Esophagus (tissue), 2 donors: ENCODE measurements at regions not wholly inside any gene's neighbourhood (a gene's known extent, or its start where the extent isn't known, plus 50 kb on each side); places are given as distances from the start of the nearest gene placed in this dataset.

Experiments used
- H3K27ac ChIP-seq, 2 donors: one replicate each; pipeline ENCODE4 v1.5.1; 2013; ENCODE audit warnings: low read depth in 2 of 2, mild to moderate bottlenecking in 2 of 2, inconsistent platforms in 1 of 2, low read length in 1 of 2, moderate library complexity in 1 of 2
- H3K27me3 ChIP-seq, 2 donors: one replicate each; pipeline ENCODE4 v1.6.1; 2013; ENCODE audit warnings: low read length in 2 of 2, control low read depth in 1 of 2, mild to moderate bottlenecking in 1 of 2; ENCODE audit not compliant: insufficient read depth in 2 of 2, control insufficient read depth in 1 of 2
- H3K36me3 ChIP-seq, 2 donors: one replicate each; pipeline ENCODE4 v1.6.1; 2013; ENCODE audit warnings: low read length in 1 of 2; ENCODE audit not compliant: control insufficient read depth in 2 of 2, insufficient read depth in 2 of 2
- H3K4me1 ChIP-seq, 2 donors: one replicate each; pipeline ENCODE4 v1.6.1; 2013; ENCODE audit warnings: low read length in 1 of 2; ENCODE audit not compliant: control insufficient read depth in 2 of 2, insufficient read depth in 2 of 2
- H3K4me3 ChIP-seq, 2 donors: one replicate each; pipeline ENCODE4 v1.5.1; 2013; ENCODE audit warnings: low read length in 2 of 2, mild to moderate bottlenecking in 2 of 2, low read depth in 1 of 2, moderate library complexity in 1 of 2
- H3K9me3 ChIP-seq, 2 donors: one replicate each; pipeline ENCODE4 v1.6.1; 2013; ENCODE audit warnings: mild to moderate bottlenecking in 2 of 2, low read depth in 1 of 2, low read length in 1 of 2, moderate library complexity in 1 of 2; ENCODE audit not compliant: control insufficient read depth in 2 of 2, insufficient read depth in 1 of 2
- WGBS, 2 donors: extraction: QIAGEN DNeasy Blood & Tissue Kit; methylation state at CpG; one replicate each; pipeline ENCODE4 v1.1.7; 2013; 5-methylcytosine and 5-hydroxymethylcytosine counted together
- donor health status: healthy with polysubstance abuse.
- donor health status: Bipolar disorder and iron deficiency.

- WGBS, 2 donors = 17 to 52% methylated on average over 1 of the region's 1 CpG
- H3K36me3 ChIP-seq = no peaks in the 10 kb centered on the region
- H3K9me3 ChIP-seq = no peaks in the 10 kb centered on the region
- no peak overlapping the region for H3K27ac ChIP-seq
- no peak overlapping the region for H3K4me3 ChIP-seq
- H3K27me3 ChIP-seq = no peaks in the 10 kb centered on the region
- H3K4me1 ChIP-seq = no peaks in the 10 kb centered on the region
Measured at GRCh38 chr15:85954586-85954985, 125.1 kb upstream of the AGBL1 start.

GRCh38 chr15:85955501-85956391, 123.9 kb upstream of the AGBL1 start:
- WGBS, 2 donors = 80 to 87% methylated on average over 3 of the region's 3 CpGs
- Histone ChIP-seq H3K36me3 (no peaks in the 10 kb centered on the region), H3K9me3 (no peaks in the 10 kb centered on the region), H3K27me3 (no peaks in the 10 kb centered on the region), H3K4me1 (no peaks in the 10 kb centered on the region), H3K27ac (no peak overlapping the region), H3K4me3 (no peak overlapping the region)

GRCh38 chr15:85956532-85957275, 123.0 kb upstream of the AGBL1 start:
- Histone ChIP-seq H3K4me3 (no peak overlapping the region), H3K4me1 (no peaks in the 10 kb centered on the region), H3K27me3 (no peaks in the 10 kb centered on the region), H3K9me3 (no peaks in the 10 kb centered on the region), H3K36me3 (no peaks in the 10 kb centered on the region), H3K27ac (no peak overlapping the region)
- 54 to 55% methylated on average over 2 of the region's 2 CpGs for WGBS, 2 donors

GRCh38 chr15:85959611-85960010, 120.1 kb upstream of the AGBL1 start:
- Histone ChIP-seq H3K27me3 (no peaks in the 10 kb centered on the region), H3K36me3 (no peaks in the 10 kb centered on the region), H3K4me1 (no peaks in the 10 kb centered on the region), H3K4me3 (no peak overlapping the region), H3K27ac (no peak overlapping the region), H3K9me3 (no peaks in the 10 kb centered on the region)
- 84 to 87% methylated on average over 4 of the region's 4 CpGs for WGBS, 2 donors

GRCh38 chr15:85960381-85960780, 119.3 kb upstream of the AGBL1 start:
- H3K4me1 ChIP-seq = no peaks in the 10 kb centered on the region
- WGBS, 2 donors = 90 to 93% methylated on average over 2 of the region's 2 CpGs
- H3K27me3 ChIP-seq = no peaks in the 10 kb centered on the region
- no peak overlapping the region for H3K4me3 ChIP-seq
- no peaks in the 10 kb centered on the region for H3K9me3 ChIP-seq
- no peaks in the 10 kb centered on the region for H3K36me3 ChIP-seq
- H3K27ac ChIP-seq = no peak overlapping the region

- H3K27ac ChIP-seq = no peak overlapping the region
- no peaks in the 10 kb centered on the region for H3K36me3 ChIP-seq
- no peak overlapping the region for H3K4me3 ChIP-seq
- no peaks in the 10 kb centered on the region for H3K9me3 ChIP-seq
- H3K4me1 ChIP-seq = no peaks in the 10 kb centered on the region
- WGBS, 2 donors = 68 to 77% methylated on average over 4 of the region's 4 CpGs
- H3K27me3 ChIP-seq = no peaks in the 10 kb centered on the region
Measured at GRCh38 chr15:85961821-85962220, 117.8 kb upstream of the AGBL1 start.

- Histone ChIP-seq H3K4me1 (no peaks in the 10 kb centered on the region), H3K4me3 (no peak overlapping the region), H3K27ac (no peak overlapping the region), H3K27me3 (no peaks in the 10 kb centered on the region), H3K36me3 (no peaks in the 10 kb centered on the region), H3K9me3 (no peaks in the 10 kb centered on the region)
- 70 to 82% methylated on average over 4 of the region's 4 CpGs for WGBS, 2 donors
Measured at GRCh38 chr15:85963262-85963760, 116.4 kb upstream of the AGBL1 start.

GRCh38 chr15:85964471-85964870, 115.2 kb upstream of the AGBL1 start:
- Histone ChIP-seq H3K9me3 (no peaks in the 10 kb centered on the region), H3K4me3 (no peak overlapping the region), H3K4me1 (no peaks in the 10 kb centered on the region), H3K27me3 (no peaks in the 10 kb centered on the region), H3K27ac (no peak overlapping the region), H3K36me3 (no peaks in the 10 kb centered on the region)
- WGBS, 2 donors = 14 to 43% methylated on average over 2 of the region's 2 CpGs

GRCh38 chr15:85967553-85967952, 112.1 kb upstream of the AGBL1 start:
- no peak overlapping the region for H3K4me3 ChIP-seq
- no peaks in the 10 kb centered on the region for H3K27me3 ChIP-seq
- 41 to 68% methylated on average over 2 of the region's 2 CpGs for WGBS, 2 donors
- H3K27ac ChIP-seq = no peak overlapping the region
- H3K36me3 ChIP-seq = no peaks in the 10 kb centered on the region
- no peaks in the 10 kb centered on the region for H3K4me1 ChIP-seq
- H3K9me3 ChIP-seq = no peaks in the 10 kb centered on the region
